HG02973 (cell line): ENCODE measurements at regions not wholly inside any gene's neighbourhood (a gene's known extent, or its start where the extent isn't known, plus 50 kb on each side); places are given as distances from the start of the nearest gene placed in this dataset.
"Not testable (repeated sequence)": the region's sequence is repeated elsewhere in the genome, so short reads cannot be mapped to it uniquely, and the experiment has no call there.

Source experiments
- ATAC-seq: cut with Tn5 transposase; IDR thresholded peaks from one replicate; pipeline ENCODE4 v1.9.1; 2021; ENCODE audit warnings: moderate library complexity; ENCODE audit not compliant: unreplicated experiment

- no peak for ATAC-seq
Measured at GRCh38 chr7:20519645-20520044, 95.8 kb upstream of the ABCB5 start.

GRCh38 chr7:20520530-20520929 lies 94.9 kb upstream of the ABCB5 start:
- ATAC-seq = no peak

- ATAC-seq = no peak
Measured at GRCh38 chr7:20521243-20521642, 94.2 kb upstream of the ABCB5 start.

GRCh38 chr7:20529260-20529659 lies 86.2 kb upstream of the ABCB5 start:
- ATAC-seq = no peak

GRCh38 chr7:20532890-20533289 lies 82.6 kb upstream of the ABCB5 start:
- no peak for ATAC-seq

- no peak for ATAC-seq
Measured at GRCh38 chr7:20534543-20534942, 80.9 kb upstream of the ABCB5 start.

GRCh38 chr7:20535541-20535940 lies 79.9 kb upstream of the ABCB5 start:
- ATAC-seq = no peak

GRCh38 chr7:20539201-20539600 lies 76.3 kb upstream of the ABCB5 start:
- ATAC-seq = no peak

- peak; percentile 82 for ATAC-seq
Measured at GRCh38 chr7:20541608-20542349, 73.7 kb upstream of the ABCB5 start.

- ATAC-seq = no peak
Measured at GRCh38 chr7:20542594-20542993, 72.9 kb upstream of the ABCB5 start.

GRCh38 chr7:20543500-20543899 lies 72.0 kb upstream of the ABCB5 start:
- no peak for ATAC-seq

GRCh38 chr7:20545016-20545415 lies 70.5 kb upstream of the ABCB5 start:
- ATAC-seq = no peak

- ATAC-seq = not testable (repeated sequence)
Measured at GRCh38 chr7:20546958-20547357, 68.5 kb upstream of the ABCB5 start.

- no peak for ATAC-seq
Measured at GRCh38 chr7:20554072-20554471, 61.4 kb upstream of the ABCB5 start.

- ATAC-seq = no peak
Measured at GRCh38 chr7:20556091-20556490, 59.4 kb upstream of the ABCB5 start.

GRCh38 chr7:20557116-20557515 lies 58.4 kb upstream of the ABCB5 start:
- no peak for ATAC-seq

GRCh38 chr7:20558963-20559716 lies 56.3 kb upstream of the ABCB5 start:
- ATAC-seq = no peak

GRCh38 chr7:20559883-20560282 lies 55.6 kb upstream of the ABCB5 start:
- ATAC-seq = no peak

GRCh38 chr7:20560325-20561180 lies 54.9 kb upstream of the ABCB5 start:
- ATAC-seq = no peak

GRCh38 chr7:20561466-20561865 lies 54.0 kb upstream of the ABCB5 start:
- no peak for ATAC-seq

- ATAC-seq = no peak
Measured at GRCh38 chr7:20561908-20562307, 53.6 kb upstream of the ABCB5 start.

- ATAC-seq = no peak
Measured at GRCh38 chr7:20562461-20562860, 53.0 kb upstream of the ABCB5 start.
